B cell (primary cell): ENCODE measurements at regions not wholly inside any gene's neighbourhood (a gene's known extent, or its start where the extent isn't known, plus 50 kb on each side); places are given as distances from the start of the nearest gene placed in this dataset.

Experiments used
- EZH2 ChIP-seq: IDR thresholded peaks from 2 replicates; pipeline ENCODE4 v1.6.1; 2012; ENCODE audit warnings: borderline replicate concordance, low read depth, mild to moderate bottlenecking, moderate library complexity, low read length; ENCODE audit not compliant: insufficient read depth, poor library complexity, severe bottlenecking
- TF ChIP-seq, protein P1 (sequence below): fragments of 200-600 bp; IDR thresholded peaks from one replicate; pipeline ENCODE4 v1.8.0; 2022; ENCODE audit warnings: antibody characterized with exemption, mild to moderate bottlenecking

- TF ChIP-seq, protein P1, sequence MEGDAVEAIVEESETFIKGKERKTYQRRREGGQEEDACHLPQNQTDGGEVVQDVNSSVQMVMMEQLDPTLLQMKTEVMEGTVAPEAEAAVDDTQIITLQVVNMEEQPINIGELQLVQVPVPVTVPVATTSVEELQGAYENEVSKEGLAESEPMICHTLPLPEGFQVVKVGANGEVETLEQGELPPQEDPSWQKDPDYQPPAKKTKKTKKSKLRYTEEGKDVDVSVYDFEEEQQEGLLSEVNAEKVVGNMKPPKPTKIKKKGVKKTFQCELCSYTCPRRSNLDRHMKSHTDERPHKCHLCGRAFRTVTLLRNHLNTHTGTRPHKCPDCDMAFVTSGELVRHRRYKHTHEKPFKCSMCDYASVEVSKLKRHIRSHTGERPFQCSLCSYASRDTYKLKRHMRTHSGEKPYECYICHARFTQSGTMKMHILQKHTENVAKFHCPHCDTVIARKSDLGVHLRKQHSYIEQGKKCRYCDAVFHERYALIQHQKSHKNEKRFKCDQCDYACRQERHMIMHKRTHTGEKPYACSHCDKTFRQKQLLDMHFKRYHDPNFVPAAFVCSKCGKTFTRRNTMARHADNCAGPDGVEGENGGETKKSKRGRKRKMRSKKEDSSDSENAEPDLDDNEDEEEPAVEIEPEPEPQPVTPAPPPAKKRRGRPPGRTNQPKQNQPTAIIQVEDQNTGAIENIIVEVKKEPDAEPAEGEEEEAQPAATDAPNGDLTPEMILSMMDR, result no peak
- TF ChIP-seq EZH2, result no peak
These were observed 55.7 kb upstream of the FOXP2 start for GRCh38 chr7:114358911-114359310.
